Peyer's patch (tissue), 4 donors: ENCODE measurements at regions not wholly inside any gene's neighbourhood (a gene's known extent, or its start where the extent isn't known, plus 50 kb on each side); places are given as distances from the start of the nearest gene placed in this dataset.

ENCODE experiments used
- POLR2A ChIP-seq, 2 donors: fragments of 450-650 bp; IDR thresholded peaks; one replicate each; pipeline ENCODE4 v1.5.1; 2017; ENCODE audit warnings: antibody characterized with exemption in 2 of 2, mild to moderate bottlenecking in 2 of 2, moderate library complexity in 2 of 2
- TF ChIP-seq, protein P1 (sequence below), 6 experiments: fragments of 450-650 bp in 4 of 6; fragments of 200-600 bp in 2 of 6; sonication (generic) in 1 of 6; IDR thresholded peaks; one replicate each; pipeline ENCODE4 v1.5.1; 2017 to 2019; ENCODE audit warnings: antibody characterized with exemption in 6 of 6, mild to moderate bottlenecking in 3 of 6, moderate library complexity in 1 of 6

DNA sequence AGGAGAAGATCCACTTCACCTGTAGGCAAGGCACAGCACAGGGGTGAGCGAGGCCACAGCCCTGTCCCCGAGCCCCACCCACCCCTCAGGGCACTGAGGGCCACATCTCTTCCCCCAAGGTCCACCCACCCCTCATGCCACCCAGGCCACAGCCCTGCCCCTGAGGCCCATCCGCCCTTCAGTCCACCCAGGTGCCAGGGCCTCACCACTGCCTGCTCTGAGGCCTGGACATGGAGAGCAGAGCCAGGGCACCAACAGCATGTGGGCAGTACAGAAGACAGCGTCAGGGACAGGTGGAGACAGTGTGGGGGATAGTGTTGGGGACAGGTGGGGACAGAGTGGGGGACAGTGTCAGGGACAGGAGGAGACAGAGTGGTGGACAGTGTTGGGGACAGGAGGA, 138.3 kb downstream of the TMEM121 start:
- TF ChIP-seq, protein P1, sequence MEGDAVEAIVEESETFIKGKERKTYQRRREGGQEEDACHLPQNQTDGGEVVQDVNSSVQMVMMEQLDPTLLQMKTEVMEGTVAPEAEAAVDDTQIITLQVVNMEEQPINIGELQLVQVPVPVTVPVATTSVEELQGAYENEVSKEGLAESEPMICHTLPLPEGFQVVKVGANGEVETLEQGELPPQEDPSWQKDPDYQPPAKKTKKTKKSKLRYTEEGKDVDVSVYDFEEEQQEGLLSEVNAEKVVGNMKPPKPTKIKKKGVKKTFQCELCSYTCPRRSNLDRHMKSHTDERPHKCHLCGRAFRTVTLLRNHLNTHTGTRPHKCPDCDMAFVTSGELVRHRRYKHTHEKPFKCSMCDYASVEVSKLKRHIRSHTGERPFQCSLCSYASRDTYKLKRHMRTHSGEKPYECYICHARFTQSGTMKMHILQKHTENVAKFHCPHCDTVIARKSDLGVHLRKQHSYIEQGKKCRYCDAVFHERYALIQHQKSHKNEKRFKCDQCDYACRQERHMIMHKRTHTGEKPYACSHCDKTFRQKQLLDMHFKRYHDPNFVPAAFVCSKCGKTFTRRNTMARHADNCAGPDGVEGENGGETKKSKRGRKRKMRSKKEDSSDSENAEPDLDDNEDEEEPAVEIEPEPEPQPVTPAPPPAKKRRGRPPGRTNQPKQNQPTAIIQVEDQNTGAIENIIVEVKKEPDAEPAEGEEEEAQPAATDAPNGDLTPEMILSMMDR (IDR thresholded peaks at IDR 0.05), result no peak
- TF ChIP-seq POLR2A (IDR thresholded peaks at IDR 0.05), result no peak
